Neural progenitor cell (in vitro differentiated cells): ENCODE measurements at regions not wholly inside any gene's neighbourhood (a gene's known extent, or its start where the extent isn't known, plus 50 kb on each side); places are given as distances from the start of the nearest gene placed in this dataset.

Experiments
- DNase-seq: peaks from one replicate; pipeline ENCODE4 v3.0.0-alpha.2; 2016; ENCODE audit warnings: low spot score
- H2AFZ ChIP-seq: fragments of 200-600 bp; sonication (generic); replicated peaks from 2 replicates; pipeline ENCODE4 v1.6.1; 2016; ENCODE audit warnings: antibody characterized with exemption
- H3F3A ChIP-seq: fragments of 200-600 bp; sonication (generic); 2 replicates; pipeline ENCODE4 v1.6.1; 2016; ENCODE audit warnings: antibody characterized with exemption, low read depth
- H3K27ac ChIP-seq: fragments of 200-600 bp; sonication (generic); 2 replicates; pipeline ENCODE4 v1.5.1; 2016; ENCODE audit warnings: mild to moderate bottlenecking
- H3K27me3 ChIP-seq: fragments of 200-600 bp; sonication (generic); 2 replicates; pipeline ENCODE4 v1.6.1; 2016; ENCODE audit warnings: mild to moderate bottlenecking, moderate library complexity
- H3K36me3 ChIP-seq: fragments of 200-600 bp; sonication (generic); 2 replicates; pipeline ENCODE4 v1.5.1; 2016
- H3K4me1 ChIP-seq: fragments of 200-600 bp; sonication (generic); 2 replicates; pipeline ENCODE4 v1.6.1; 2016; ENCODE audit warnings: mixed run types
- H3K4me2 ChIP-seq: fragments of 200-600 bp; sonication (generic); 2 replicates; pipeline ENCODE4 v1.6.1; 2016
- H3K4me3 ChIP-seq: fragments of 200-600 bp; sonication (generic); 2 replicates; pipeline ENCODE4 v1.5.1; 2016
- H3K79me2 ChIP-seq: fragments of 200-600 bp; sonication (generic); 2 replicates; pipeline ENCODE4 v1.6.1; 2016; ENCODE audit warnings: low read depth
- H3K9ac ChIP-seq: fragments of 200-600 bp; sonication (generic); 2 replicates; pipeline ENCODE4 v1.6.1; 2016
- H3K9me3 ChIP-seq: fragments of 200-600 bp; sonication (generic); 2 replicates; pipeline ENCODE4 v1.5.1; 2016; ENCODE audit warnings: low read depth
- H4K20me1 ChIP-seq: fragments of 200-600 bp; sonication (generic); 2 replicates; pipeline ENCODE4 v1.6.1; 2016; ENCODE audit warnings: low read depth
- H3K27ac Mint-ChIP-seq: 3 replicates; pipeline ENCODE4 v1.8.0; 2021; ENCODE audit warnings: mixed read lengths
- H3K27me3 Mint-ChIP-seq: 2 replicates; pipeline ENCODE4 v1.8.0; 2022; ENCODE audit warnings: low read depth, mild to moderate bottlenecking, inconsistent platforms, moderate library complexity, mixed read lengths; ENCODE audit not compliant: insufficient read depth
- H3K36me3 Mint-ChIP-seq: 3 replicates; pipeline ENCODE4 v1.8.0; 2021; ENCODE audit warnings: mixed read lengths
- H3K4me1 Mint-ChIP-seq: 3 replicates; pipeline ENCODE4 v1.8.0; 2021; ENCODE audit warnings: mixed read lengths
- H3K4me3 Mint-ChIP-seq: 3 replicates; pipeline ENCODE4 v1.8.0; 2021; ENCODE audit warnings: mild to moderate bottlenecking, moderate library complexity, mixed read lengths
- H3K9me3 Mint-ChIP-seq: 3 replicates; pipeline ENCODE4 v1.8.0; 2020; ENCODE audit warnings: mixed read lengths
- CTCF ChIP-seq: fragments of 200-600 bp; sonication (generic); IDR thresholded peaks from 2 replicates; pipeline ENCODE4 v1.5.1; 2017; ENCODE audit warnings: antibody characterized with exemption, mild to moderate bottlenecking
- EZH2 ChIP-seq: fragments of 200-600 bp; sonication (generic); IDR thresholded peaks from 2 replicates; pipeline ENCODE4 v1.6.1; 2017; ENCODE audit warnings: antibody characterized with exemption, mild to moderate bottlenecking, moderate library complexity
- EZH2phosphoT487 ChIP-seq: fragments of 200-600 bp; sonication (generic); IDR thresholded peaks from 2 replicates; pipeline ENCODE4 v1.6.1; 2017; ENCODE audit warnings: antibody characterized with exemption

GRCh38 chr13:73341748-73342147 is 282.9 kb downstream of the KLF5 start:
- no peak overlapping the region for H3K27ac Mint-ChIP-seq
- no peak for DNase-seq

GRCh38 chr13:73340069-73340468 is 281.3 kb downstream of the KLF5 start:
- Histone ChIP-seq H3K4me1 (no peaks in the 10 kb centered on the region), H3K27ac (no peak overlapping the region), H3K27me3 (no peaks in the 10 kb centered on the region), H3K9me3 (no peaks in the 10 kb centered on the region), H3F3A (no peaks in the 10 kb centered on the region), H3K4me2 (no peak overlapping the region), H3K79me2 (no peaks in the 10 kb centered on the region), H3K9ac (no peak overlapping the region), H4K20me1 (no peaks in the 10 kb centered on the region), H3K36me3 (no peaks in the 10 kb centered on the region), H3K4me3 (no peak overlapping the region), H2AFZ (no peak overlapping the region)
- Mint-ChIP-seq H3K4me3 (no peak overlapping the region), H3K36me3 (no peaks in the 10 kb centered on the region), H3K27ac (no peak overlapping the region), H3K4me1 (no peaks in the 10 kb centered on the region), H3K9me3 (no peaks in the 10 kb centered on the region), H3K27me3 (peaks cover 3% of the 10 kb centered on the region)
- DNase-seq, result no peak
- no peak for TF ChIP-seq EZH2phosphoT487
- no peak for TF ChIP-seq CTCF
- no peak for TF ChIP-seq EZH2

More at GRCh38 chr13:73341748-73342147, 282.9 kb downstream of the KLF5 start:
- Mint-ChIP-seq H3K4me1 (no peaks in the 10 kb centered on the region), H3K9me3 (no peaks in the 10 kb centered on the region), H3K27me3 (peaks cover 3% of the 10 kb centered on the region), H3K4me3 (no peak overlapping the region), H3K36me3 (no peaks in the 10 kb centered on the region)
- no peaks in the 10 kb centered on the region for H3K9me3 ChIP-seq
- H2AFZ ChIP-seq, result no peak overlapping the region
- no peaks in the 10 kb centered on the region for H3K79me2 ChIP-seq
- no peak overlapping the region for H3K4me2 ChIP-seq
- no peak overlapping the region for H3K9ac ChIP-seq
- no peak overlapping the region for H3K27ac ChIP-seq
- no peaks in the 10 kb centered on the region for H3K27me3 ChIP-seq
- no peaks in the 10 kb centered on the region for H4K20me1 ChIP-seq
- no peaks in the 10 kb centered on the region for H3K4me1 ChIP-seq
- TF ChIP-seq EZH2phosphoT487 (no peak), CTCF (no peak), EZH2 (no peak)
- H3K4me3 ChIP-seq, result no peak overlapping the region
- no peaks in the 10 kb centered on the region for H3K36me3 ChIP-seq
- H3F3A ChIP-seq, result no peaks in the 10 kb centered on the region

- Mint-ChIP-seq H3K4me1 (no peaks in the 10 kb centered on the region), H3K36me3 (no peaks in the 10 kb centered on the region), H3K9me3 (no peaks in the 10 kb centered on the region), H3K27ac (no peak overlapping the region), H3K4me3 (no peak overlapping the region), H3K27me3 (peaks cover 3% of the 10 kb centered on the region)
- TF ChIP-seq CTCF (no peak), EZH2phosphoT487 (no peak), EZH2 (no peak)
- Histone ChIP-seq H3K36me3 (no peaks in the 10 kb centered on the region), H3K9me3 (no peaks in the 10 kb centered on the region), H3K27ac (no peak overlapping the region), H3K79me2 (no peaks in the 10 kb centered on the region), H3F3A (no peaks in the 10 kb centered on the region), H2AFZ (no peak overlapping the region), H3K4me2 (no peak overlapping the region), H3K4me3 (no peak overlapping the region), H4K20me1 (no peaks in the 10 kb centered on the region), H3K9ac (no peak overlapping the region), H3K4me1 (no peaks in the 10 kb centered on the region), H3K27me3 (no peaks in the 10 kb centered on the region)
- DNase-seq, result no peak
Observed at GRCh38 chr13:73339086-73339485, 280.3 kb downstream of the KLF5 start.

GRCh38 chr13:73338389-73338788 is 279.6 kb downstream of the KLF5 start:
- no peak for DNase-seq
- H3K27me3 ChIP-seq, result no peaks in the 10 kb centered on the region
- no peak overlapping the region for H3K4me3 ChIP-seq
- no peaks in the 10 kb centered on the region for H3K9me3 ChIP-seq
- TF ChIP-seq EZH2phosphoT487 (no peak), CTCF (no peak), EZH2 (no peak)
- H3K36me3 ChIP-seq, result no peaks in the 10 kb centered on the region
- no peak overlapping the region for H3K4me2 ChIP-seq
- Mint-ChIP-seq H3K4me1 (no peaks in the 10 kb centered on the region), H3K27me3 (peaks cover 3% of the 10 kb centered on the region), H3K36me3 (no peaks in the 10 kb centered on the region), H3K9me3 (no peaks in the 10 kb centered on the region), H3K4me3 (no peak overlapping the region), H3K27ac (no peak overlapping the region)
- no peaks in the 10 kb centered on the region for H3K4me1 ChIP-seq
- no peak overlapping the region for H3K9ac ChIP-seq
- no peaks in the 10 kb centered on the region for H3F3A ChIP-seq
- H3K79me2 ChIP-seq, result no peaks in the 10 kb centered on the region
- H3K27ac ChIP-seq, result no peak overlapping the region
- no peak overlapping the region for H2AFZ ChIP-seq
- H4K20me1 ChIP-seq, result no peaks in the 10 kb centered on the region
